Heart left ventricle (tissue), 13 donors: ENCODE measurements at regions not wholly inside any gene's neighbourhood (a gene's known extent, or its start where the extent isn't known, plus 50 kb on each side); places are given as distances from the start of the nearest gene placed in this dataset.

Experiments
- POLR2A ChIP-seq, 2 donors: fragments of 450-650 bp; IDR thresholded peaks; one replicate each; pipeline ENCODE4 v1.6.1; 2017; ENCODE audit warnings: antibody characterized with exemption in 2 of 2, mild to moderate bottlenecking in 2 of 2, moderate library complexity in 2 of 2
- TF ChIP-seq, protein P1 (sequence below), 12 donors: fragments of 200-600 bp; sonication (generic) in 4 of 12; IDR thresholded peaks; one replicate each; pipeline versions ENCODE4 v1.5.0 to v1.8.0; 2018 to 2022; ENCODE audit warnings: antibody characterized with exemption in 12 of 12, mild to moderate bottlenecking in 5 of 12
- donor health status: ischemic (EF 13 %, LVEDD 7.1; RV severe dilation, severe dysfunction).
- donor health status: DM: no; HTN: yes; CAD: no.
- donor health status: DM: no; HTN: no; CAD: no.
- donor health status: ischemic (EF 25% LVEDD 6.9; RV normal size, moderate dysfunction).
- donor health status: ischemic (EF 25% LVEDD 5.7; RV mildly dilated, moderate dysfunction).
- donor health status: ischemic (EF 35%, LVEDD 5.7; RV mildly dilated, moderate dysfunction).
- donor health status: nonischemic (EF 11% LVEDD 7.7; RV severe dilation, severe dysfunction).
- donor health status: DM: yes; HTN: yes; CAD: no.
- donor health status: PGD.
- donor health status: ischemic (EF 29% LVEDD 5.4; RV normal size, mild dysfunction).
- donor health status: nonischemic (EF 23%, LVEDD 6.1; RV moderate dilation, normal function).

DNA sequence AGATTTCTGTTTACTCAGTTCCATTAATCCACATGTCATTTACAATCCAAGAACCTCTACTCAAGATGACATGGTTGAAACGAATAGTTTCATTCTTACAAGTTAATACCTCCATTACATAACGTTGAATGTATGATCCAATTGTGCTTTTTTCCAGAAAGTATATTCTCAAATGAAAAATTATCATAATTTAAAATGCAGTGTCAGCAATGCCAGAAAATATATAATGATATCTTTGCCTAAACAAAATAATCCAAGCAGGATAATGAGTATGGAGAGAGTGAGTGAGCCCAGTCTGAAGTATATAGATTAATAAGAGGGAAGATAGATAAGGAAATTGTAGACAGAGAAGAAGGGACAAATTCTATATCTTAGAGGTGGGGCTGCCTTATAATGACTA lies 505.0 kb downstream of the CENPC start:
- TF ChIP-seq, protein P1, sequence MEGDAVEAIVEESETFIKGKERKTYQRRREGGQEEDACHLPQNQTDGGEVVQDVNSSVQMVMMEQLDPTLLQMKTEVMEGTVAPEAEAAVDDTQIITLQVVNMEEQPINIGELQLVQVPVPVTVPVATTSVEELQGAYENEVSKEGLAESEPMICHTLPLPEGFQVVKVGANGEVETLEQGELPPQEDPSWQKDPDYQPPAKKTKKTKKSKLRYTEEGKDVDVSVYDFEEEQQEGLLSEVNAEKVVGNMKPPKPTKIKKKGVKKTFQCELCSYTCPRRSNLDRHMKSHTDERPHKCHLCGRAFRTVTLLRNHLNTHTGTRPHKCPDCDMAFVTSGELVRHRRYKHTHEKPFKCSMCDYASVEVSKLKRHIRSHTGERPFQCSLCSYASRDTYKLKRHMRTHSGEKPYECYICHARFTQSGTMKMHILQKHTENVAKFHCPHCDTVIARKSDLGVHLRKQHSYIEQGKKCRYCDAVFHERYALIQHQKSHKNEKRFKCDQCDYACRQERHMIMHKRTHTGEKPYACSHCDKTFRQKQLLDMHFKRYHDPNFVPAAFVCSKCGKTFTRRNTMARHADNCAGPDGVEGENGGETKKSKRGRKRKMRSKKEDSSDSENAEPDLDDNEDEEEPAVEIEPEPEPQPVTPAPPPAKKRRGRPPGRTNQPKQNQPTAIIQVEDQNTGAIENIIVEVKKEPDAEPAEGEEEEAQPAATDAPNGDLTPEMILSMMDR (IDR thresholded peaks at IDR 0.05), result no peak
- no peak for TF ChIP-seq POLR2A (IDR thresholded peaks at IDR 0.05)
